Activated T-helper 9 cell treated with anti-CD3 and anti-CD28 coated beads, Interleukin-2, amount 50 U/mL, for 16 hours (primary cell): ENCODE measurements at regions not wholly inside any gene's neighbourhood (a gene's known extent, or its start where the extent isn't known, plus 50 kb on each side); places are given as distances from the start of the nearest gene placed in this dataset.

ENCODE experiments used
- DNase-seq: peaks from one replicate; pipeline ENCODE4 v3.0.0-alpha.2; 2020; ENCODE audit warnings: low read depth

DNA sequence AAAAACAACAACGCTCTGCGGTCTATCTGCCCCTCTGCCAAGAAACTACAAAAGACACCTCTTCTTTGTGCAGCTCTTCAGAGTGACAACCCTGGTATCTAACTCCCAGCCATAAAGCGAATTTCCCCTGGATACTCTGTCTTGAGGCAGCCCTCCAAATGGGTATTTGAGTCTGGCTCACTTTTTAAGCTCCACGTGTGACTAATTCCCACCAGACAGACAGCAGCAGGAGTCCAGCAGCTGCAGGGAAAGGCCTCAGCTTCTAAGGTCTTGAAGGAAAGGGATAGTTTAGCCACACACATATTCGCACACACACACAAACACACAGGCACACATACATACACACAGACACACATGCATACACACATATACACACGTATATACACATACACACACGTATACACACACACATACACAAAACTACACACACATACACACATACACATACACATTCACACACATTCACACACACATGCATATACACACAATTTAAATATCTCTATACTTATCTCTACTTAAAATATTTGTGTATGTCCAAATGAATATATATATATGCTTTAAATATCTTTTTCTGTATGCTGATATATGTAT, 188.8 kb downstream of the TSHZ3 start:
- no peak for DNase-seq

DNA sequence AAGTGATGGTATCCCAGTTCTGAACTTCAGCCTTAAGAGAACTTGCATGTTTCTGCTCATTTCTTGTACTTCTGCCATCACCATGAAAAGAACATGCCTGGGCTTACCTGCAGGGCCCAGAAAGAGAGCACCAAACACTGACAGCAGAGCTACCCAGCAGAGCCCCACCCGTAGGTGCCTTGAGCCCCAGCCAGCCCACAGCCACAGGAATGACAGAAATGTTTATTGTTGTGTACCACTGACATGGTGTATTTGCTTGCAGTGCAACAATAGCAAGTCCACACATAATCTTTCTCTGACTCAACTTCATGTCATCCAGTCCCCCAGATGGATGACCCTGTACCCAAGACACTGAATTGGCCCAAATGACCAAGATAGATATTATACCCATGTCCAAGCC, 195.2 kb downstream of the TSHZ3 start:
- no peak for DNase-seq

DNA sequence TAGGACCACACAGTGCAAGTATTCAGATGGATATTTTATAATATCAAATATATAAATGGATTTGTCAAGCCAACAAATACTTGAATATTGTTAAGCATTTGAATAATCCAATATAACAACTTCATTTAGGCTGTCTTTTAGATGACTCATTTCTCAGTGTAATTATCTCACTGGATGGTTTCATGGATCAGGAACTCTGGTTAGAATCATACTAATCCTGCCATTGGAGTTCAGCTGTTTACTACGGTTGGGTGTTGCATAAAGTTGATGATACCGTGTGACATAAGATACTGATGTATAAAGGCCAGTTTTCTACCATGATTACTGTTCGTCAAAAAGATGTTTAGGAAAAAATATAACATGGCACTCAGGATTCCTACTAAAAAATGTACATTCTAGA, 196.3 kb downstream of the TSHZ3 start:
- no peak for DNase-seq

DNA sequence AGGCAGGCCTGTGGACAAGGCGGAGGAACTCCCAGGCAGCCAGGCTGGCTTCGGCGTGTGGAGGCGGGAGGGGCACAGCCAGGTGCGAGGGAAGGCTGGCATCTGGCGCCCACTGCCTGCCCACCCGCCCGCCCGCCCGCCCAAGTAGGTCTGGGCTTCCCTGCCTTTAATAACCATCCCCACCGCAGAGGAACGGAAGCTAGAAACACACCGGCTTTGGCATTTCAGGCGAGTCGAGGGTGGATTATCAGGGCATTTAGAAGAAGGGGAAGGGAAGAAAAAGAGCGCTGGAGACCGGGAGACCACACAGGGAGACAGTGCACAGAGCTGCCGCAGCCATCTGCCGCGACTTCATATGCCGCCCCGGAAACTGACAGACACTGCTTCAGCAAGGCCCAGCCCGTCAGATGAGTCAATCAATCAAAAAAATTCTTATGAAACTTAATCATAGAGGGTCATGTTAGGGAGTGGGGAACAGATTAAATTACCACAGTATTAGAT, 199.7 kb downstream of the TSHZ3 start:
- no peak for DNase-seq

DNA sequence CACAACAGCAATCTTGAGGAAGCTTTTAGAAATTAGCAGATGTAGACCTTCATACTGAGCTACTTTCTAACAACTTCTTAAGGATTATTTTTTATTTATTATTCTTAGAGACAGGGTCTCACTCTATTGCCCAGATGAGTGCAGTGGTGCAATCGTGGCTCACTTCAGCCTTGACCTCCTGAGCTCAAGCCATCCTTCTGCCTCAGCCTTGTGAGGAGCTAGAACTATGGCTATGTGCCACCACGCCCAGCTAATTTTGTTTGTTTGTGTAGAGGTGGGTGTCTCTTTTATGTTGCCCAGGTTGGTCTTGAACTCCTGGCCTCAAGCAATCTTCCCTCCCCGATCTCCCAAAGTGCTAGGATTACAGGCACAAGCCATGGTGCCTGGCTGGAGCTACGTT, 200.6 kb downstream of the TSHZ3 start:
- no peak for DNase-seq

DNA sequence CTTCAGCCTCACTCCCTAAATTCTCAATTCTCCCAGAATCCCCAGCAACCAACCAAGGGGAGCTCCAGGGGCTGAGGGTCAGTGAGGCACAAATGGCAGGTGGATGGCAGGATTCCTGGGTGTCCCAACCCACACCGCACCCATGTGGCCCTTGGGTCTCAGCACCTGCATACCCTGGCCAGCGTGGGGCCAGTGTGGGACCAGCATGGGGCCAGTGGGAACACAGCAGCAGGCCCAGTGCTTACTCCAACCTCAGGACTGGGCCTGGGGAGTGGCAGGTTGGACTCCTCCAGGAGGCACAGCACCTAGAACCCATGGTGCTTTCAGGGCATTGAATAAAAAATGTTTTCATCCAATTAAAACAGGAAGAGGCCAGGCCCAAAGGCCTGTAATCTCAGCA, 202.0 kb downstream of the TSHZ3 start:
- no peak for DNase-seq

DNA sequence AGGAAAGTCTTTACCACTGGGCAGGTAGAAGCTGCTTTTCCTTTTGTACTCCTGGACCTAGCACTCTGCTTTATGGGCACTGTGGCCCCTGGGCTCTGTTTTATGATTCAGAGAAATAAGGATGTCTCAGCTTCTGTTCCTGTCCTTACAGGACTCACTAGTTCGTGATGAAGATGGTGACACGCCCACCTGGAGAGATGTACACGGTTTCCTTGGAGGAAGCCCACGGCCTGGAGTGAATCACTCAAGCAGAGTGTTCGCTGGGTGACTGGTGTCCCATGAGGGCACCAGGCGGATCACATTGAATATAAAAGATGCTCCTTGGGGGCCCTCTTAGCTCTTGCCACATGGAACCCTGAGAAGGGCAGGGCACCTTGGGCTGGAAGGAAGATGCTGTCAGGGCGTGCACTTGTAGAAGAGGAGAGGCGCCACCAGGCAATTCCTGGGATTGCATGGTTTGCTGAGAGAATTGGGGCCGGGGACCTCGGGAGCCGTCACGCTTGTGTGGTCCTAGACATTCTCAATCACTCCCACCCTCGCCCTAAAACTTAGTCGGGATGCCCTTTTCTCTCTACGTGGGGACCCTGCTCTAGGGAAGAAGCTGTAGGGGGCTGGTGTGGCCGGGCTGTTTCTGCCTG, 202.6 kb downstream of the TSHZ3 start:
- no peak for DNase-seq

DNA sequence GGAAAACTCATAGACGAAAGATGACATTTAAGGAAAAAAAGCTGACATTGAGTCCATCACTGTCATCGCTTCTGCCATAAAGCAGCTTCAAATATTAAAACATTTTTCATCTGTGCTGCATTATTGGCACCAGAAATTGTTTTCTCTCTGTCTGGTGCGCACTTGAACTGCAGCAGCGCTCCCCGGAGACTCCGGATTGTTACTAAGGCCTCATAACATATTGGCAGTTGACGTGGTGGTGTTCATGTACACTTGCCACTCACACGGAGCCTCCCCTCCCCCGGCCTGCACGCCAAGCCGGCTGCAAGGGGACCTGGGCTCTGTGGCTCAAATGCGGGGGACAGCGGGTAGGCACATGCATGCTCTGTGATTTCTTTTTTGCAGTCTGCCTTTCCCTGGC, 203.2 kb downstream of the TSHZ3 start:
- no peak for DNase-seq

DNA sequence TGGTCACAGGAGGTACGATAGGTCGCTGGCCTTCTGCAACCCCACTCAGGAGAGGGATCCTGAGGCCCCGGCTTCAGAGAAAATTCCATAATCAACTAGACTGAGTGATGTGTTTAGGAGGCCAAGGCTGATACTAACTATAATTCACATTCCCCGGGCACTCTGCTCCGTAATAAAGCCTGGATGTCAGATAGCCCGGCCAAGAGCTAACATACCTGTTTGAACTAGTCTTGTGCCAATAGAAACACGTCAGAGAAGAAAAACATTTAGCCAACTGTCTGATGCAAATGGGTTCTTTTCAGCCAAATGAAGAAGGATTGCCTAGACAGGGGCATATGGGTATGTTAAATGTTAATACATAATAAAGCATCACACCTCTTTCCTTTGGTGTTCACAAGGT, 204.2 kb downstream of the TSHZ3 start:
- DNase-seq: no peak

DNA sequence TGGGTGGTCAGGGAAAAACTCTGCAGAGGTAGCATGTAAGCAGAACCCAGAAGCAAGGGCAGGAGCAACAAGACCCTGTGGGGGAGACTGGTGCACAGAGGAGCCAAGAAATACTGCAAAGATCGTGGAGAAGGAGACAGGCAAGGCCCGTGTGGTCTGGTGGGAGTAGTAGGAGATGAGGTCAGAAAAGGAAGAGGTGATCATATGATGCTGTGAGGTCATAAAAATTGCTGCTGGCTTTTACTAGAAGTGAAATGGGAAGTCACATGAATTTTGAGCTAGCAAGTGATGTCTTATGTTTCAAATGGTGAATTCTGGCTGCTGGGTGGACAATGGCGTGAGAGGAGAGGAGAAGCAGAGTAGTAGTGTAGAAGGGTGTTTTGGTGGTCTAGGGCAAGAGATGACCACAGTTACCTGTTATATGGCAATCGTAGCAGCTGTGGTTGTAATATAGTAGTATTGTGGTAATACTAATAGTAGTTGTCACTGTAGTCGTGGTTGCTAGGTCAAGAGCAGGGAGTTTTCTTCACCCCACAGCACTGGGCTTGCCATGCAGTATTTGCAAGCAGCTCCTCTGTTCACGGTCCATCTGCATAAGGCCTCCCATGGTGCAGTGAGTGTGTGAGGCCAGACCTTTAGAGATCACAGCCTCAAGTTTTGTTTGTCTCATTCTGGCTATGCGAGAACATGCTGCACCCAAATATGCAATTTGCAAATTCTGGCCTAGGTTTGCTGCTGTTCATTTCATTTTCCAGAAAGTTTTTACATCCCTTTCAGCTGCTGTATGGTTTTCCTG, 205.0 kb downstream of the TSHZ3 start:
- DNase-seq: no peak

DNA sequence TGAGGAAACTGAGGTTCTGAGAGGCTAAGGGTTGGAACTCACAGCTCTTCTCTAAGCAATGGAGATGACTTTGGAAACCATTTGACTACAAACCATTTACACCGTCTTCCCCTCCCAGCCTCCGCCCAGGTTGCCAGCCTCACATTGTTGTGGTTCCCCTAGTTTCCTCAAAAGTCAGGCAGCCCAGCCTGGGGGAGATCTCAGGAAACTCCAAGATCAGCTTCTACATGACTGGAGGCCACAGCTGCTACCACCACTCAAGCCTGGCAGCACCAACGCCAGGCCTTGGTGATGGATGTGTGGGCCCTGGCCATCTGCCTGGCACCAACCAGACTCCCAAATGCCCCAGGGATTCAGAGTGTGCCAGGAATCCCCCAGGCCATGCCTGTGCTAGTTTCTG, 207.9 kb downstream of the TSHZ3 start:
- no peak for DNase-seq

DNA sequence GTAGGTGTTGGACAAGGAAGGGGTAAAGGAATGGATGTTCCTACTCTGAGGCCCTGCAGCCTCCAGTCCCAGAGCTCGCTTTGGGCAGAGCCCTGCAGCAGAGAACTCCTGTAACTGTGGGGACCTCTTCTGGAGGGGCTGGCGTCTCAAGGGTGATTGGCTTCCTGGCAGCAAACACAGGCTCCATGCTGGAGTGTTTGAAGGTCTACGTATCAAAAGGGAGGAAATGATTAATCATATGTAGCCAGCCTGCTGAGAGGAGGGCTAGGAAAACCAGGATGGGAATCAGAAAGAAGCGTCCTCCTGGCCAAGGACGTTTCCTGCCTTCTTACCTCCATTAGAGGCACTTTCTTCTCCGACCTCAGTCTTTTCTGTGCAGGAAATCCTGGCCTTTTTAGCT, 208.5 kb downstream of the TSHZ3 start:
- DNase-seq: no peak

DNA sequence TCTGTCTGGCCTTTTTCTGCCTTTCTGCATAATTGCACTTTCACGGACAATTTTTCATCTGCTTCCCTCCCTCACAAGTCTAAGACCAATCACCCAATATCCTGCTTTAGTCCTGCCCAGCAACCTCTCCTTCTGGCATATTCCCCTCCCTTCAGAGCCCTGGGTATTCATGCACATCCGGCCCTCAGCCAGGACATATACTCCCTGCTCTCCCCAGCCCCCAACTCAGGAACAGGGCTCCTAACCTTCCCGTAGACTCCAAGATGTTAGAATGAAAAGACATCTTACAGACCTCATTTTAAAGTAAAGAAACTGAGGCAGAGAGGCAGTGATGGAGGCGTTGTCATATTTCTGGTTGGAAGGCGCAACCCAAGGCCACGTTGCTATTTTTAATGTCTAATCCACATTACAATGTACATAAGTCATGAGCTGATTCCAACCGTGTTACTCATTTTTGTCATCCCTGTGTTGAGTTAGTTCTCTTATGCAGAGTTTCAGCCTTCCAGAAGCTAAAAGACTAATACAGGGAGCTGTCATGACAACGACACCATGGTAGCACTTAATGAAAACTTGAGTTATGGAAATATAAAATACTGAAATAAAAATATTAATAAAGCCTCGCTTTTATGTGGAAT, 209.2 kb downstream of the TSHZ3 start:
- DNase-seq: no peak

DNA sequence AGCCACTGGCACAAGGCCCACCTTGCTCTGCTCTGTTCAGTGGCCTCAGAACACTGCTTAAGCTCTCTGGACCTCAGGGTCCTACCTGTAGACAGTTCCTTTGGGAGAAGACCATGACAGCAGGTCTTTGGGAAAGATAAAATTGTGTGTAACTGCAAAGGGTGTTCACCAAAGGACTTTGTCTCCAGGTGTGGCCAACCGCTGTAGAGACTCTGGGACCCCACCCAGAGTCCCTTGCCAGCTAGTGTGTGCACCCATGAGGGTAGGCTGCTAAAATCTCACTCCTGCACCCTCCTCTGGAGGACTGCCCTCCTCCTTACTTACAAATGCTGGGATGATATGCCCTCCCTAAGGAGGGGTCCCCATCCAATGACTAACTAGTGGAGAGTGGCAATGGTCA, 211.2 kb downstream of the TSHZ3 start:
- no peak for DNase-seq

DNA sequence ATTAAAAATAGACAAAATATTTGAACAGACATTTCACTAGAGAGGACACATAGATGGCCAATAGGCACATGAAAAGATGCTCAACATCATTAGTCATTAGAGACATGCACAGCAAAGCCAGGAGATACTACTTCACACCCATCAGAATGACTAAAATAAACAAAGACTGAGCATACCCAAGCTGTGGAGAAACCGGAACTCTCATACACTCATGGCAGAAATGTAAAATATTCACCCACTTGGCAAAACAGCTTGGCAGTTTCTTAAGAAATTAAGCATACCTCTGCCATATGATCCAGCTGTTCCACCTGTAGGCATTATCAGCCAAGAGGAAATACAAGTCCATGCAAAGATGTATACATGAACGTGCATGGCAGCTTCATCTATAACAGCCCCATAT, 213.4 kb downstream of the TSHZ3 start:
- DNase-seq: no peak

DNA sequence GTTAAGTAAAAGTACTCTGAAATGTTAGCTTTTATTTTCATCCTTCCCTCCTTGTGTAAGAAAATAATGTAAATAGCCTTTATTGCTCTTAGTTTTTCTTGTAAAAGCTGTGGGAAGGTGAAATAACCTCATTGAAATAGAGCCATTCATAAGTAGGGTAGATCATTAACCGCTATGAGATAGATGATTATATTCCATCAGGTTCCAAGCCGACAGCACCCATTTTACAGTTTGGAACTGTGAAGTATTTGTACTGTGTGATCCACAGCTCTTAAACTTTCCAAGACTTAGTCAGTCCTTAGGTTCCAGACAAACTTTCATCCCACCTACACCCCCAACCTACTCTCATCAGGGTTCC, 216.5 kb downstream of the TSHZ3 start:
- no peak for DNase-seq

DNA sequence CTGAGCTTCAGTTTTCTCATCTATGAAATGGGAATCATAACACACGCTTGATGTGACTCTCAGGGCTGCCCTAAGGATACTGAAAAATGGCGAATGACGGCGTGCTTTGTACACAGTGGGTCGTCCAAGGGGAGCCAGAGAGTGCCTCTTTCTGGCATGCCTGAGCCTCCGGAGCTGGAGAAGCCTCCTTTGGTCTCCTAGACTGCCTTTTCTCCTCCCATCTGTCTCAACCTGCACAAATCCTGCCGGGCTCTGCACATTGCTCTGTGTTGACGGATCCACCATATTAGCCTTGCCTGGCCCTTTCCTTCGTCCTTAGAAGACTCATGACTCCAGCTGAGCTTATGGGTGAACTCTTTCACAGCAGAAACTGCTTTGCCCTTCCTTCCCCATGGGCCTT, 220.9 kb downstream of the TSHZ3 start:
- no peak for DNase-seq

DNA sequence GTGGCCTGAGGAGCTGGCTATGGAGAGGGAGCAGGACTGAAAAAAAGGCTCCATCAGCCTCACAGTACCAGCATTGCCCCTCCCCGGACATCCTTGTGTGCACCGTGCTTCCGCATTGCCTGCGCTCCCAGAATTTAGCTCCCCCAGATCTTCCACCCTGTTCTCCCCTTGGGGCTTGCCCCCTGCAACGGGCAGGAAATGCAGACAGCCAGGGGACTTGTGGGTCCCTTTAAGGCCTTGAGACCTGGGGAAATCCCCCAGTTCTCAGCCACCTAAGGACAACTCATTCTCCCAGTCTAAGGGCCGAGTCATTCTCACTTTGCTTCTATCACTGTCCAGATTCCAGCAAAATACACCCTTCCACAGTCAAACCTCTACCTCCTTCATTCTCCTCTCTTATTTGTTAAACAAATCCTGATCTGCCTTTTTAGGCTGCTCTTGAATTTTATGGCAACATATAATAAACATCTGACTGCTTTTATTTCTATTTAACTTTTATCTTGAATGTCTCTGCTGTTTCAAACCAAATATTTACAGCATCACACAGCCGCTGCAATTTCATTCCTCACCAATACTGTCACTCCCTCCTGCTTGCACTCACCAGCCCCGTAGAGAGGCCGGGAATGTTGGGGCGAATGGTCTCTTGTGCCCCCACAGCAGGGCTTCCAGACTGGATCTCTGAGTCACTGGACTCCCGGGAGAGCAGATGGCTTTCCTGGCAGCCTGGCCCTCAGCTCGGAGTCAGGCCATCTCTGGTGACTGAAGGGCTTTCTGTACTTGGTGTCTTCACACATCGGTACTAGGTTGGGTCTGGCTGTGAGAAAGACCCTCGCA, 221.9 kb downstream of the TSHZ3 start:
- DNase-seq: no peak

DNA sequence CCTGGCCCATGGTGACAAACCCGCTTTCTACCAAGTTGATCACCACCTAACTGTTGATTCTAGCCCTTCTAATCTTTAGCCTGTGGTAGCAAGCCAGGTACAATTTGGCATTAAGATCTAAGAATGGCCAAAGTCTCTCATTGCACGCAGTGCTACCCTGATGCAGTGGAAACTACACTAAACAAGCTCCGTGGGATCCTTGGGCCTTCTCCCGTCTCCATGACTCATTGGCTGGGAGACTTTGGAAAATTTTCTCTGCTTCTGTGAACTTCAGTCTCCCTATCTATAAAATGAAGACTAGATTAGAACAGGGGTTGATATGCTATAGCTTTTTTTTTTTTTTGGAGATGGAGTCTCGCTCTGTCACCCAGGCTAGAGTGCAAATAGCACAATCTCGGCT, 223.0 kb downstream of the TSHZ3 start:
- DNase-seq: no peak

DNA sequence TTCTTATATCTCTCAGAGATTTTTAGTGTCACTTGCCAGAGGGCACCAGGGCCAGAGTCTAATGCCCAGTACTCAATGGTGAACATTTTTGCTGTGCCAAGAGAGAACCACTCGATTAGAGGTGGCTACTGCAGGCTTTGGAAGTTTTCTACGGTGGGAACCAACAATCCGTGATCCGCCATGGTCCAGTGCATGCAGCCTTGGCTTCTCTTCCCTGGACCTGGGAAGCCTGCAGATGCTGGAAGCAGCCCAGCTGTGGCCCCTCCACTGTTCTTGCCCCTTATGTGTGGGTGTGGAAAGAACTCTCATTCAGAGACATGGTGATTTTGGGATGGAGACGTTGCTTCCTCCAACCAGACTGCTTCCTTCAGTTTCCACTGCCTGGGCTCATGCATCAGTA, 224.2 kb downstream of the TSHZ3 start:
- no peak for DNase-seq

DNA sequence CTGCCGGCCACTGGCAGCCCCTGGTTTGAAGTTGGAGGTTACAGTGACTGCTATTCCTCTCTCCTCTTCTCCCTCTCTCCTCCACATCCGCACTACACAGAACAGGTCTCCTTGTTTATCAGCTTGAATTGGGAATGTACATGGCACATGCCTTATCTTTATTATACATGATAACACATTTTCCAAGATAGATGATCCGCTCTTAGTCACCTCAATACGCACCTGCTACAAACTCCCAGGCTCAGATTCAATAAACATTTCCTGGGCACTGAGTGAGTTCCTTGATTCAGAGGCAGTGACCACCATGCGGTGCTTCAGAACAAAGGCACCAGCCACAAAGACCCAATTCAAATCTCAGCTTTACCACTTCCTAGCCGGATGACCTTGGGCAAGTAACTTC, 227.7 kb downstream of the TSHZ3 start:
- no peak for DNase-seq

DNA sequence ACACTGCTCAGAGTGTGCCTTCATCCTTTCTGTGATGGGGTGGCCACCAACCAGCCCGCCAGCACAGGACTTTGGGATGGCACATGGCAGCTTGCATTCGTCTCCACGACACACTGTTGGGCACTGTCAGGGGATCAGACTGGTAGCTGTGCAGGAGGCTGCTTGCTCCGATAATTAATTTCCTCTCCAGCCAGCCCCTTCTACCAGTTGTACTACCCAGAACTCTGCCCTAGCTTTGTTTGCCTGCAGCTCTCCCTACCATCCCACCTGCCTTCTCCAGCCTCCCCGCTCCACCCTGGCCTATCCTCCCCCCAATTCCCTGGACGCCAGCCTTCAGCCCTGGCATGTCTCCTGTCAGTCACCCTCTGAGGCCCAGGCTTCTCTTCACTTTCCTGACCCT, 228.3 kb downstream of the TSHZ3 start:
- no peak for DNase-seq
